GM18499 (cell line): ENCODE measurements at regions not wholly inside any gene's neighbourhood (a gene's known extent, or its start where the extent isn't known, plus 50 kb on each side); places are given as distances from the start of the nearest gene placed in this dataset.
"Not testable (repeated sequence)": the region's sequence is repeated elsewhere in the genome, so short reads cannot be mapped to it uniquely, and the experiment has no call there.

Source experiments
- ATAC-seq: cut with Tn5 transposase; IDR thresholded peaks from one replicate; pipeline ENCODE4 v1.9.1; 2021; ENCODE audit warnings: moderate number of reproducible peaks; ENCODE audit not compliant: insufficient read depth, unreplicated experiment

GRCh38 chr3:19825193-19825592 lies 108.8 kb downstream of the EFHB start:
- no peak for ATAC-seq

- ATAC-seq, result no peak
Observed at GRCh38 chr3:19822805-19823204, 111.2 kb downstream of the EFHB start.

GRCh38 chr3:19816631-19817030 lies 117.4 kb downstream of the EFHB start:
- ATAC-seq, result no peak

- no peak for ATAC-seq
Observed at GRCh38 chr3:19815805-19816204, 118.2 kb downstream of the EFHB start.

- not testable (repeated sequence) for ATAC-seq
Observed at GRCh38 chr3:19813743-19814142, 120.3 kb downstream of the EFHB start.

GRCh38 chr3:19811689-19812088 lies 122.3 kb downstream of the EFHB start:
- ATAC-seq, result no peak

GRCh38 chr3:19808834-19809233 lies 125.2 kb downstream of the EFHB start:
- ATAC-seq, result no peak

GRCh38 chr3:19799887-19800286 lies 134.1 kb downstream of the EFHB start:
- ATAC-seq, result no peak

GRCh38 chr3:19799115-19799514 lies 134.9 kb downstream of the EFHB start:
- no peak for ATAC-seq

GRCh38 chr3:19798324-19798723 lies 135.7 kb downstream of the EFHB start:
- no peak for ATAC-seq

GRCh38 chr3:19792388-19792787 lies 141.6 kb downstream of the EFHB start:
- ATAC-seq, result no peak

- ATAC-seq, result no peak
Observed at GRCh38 chr3:19775765-19776164, 158.3 kb downstream of the EFHB start.

GRCh38 chr3:19769694-19770093 lies 164.3 kb downstream of the EFHB start:
- no peak for ATAC-seq

- no peak for ATAC-seq
Observed at GRCh38 chr3:19765954-19766353, 168.1 kb downstream of the EFHB start.

GRCh38 chr3:19757773-19758172 lies 176.2 kb downstream of the EFHB start:
- no peak for ATAC-seq

GRCh38 chr3:19749448-19750017 lies 184.5 kb downstream of the EFHB start:
- ATAC-seq, result no peak

GRCh38 chr3:19748782-19749447 lies 185.1 kb downstream of the EFHB start:
- ATAC-seq, result no peak

GRCh38 chr3:19744047-19744446 lies 190.0 kb downstream of the EFHB start:
- no peak for ATAC-seq

GRCh38 chr3:19742935-19743334 lies 191.1 kb downstream of the EFHB start:
- no peak for ATAC-seq

- no peak for ATAC-seq
Observed at GRCh38 chr3:19739504-19739903, 194.5 kb downstream of the EFHB start.

- ATAC-seq, result no peak
Observed at GRCh38 chr3:19738846-19739245, 195.2 kb downstream of the EFHB start.

GRCh38 chr3:19735111-19735510 lies 198.9 kb downstream of the EFHB start:
- no peak for ATAC-seq
